ENCODE measurements at regions not wholly inside any gene's neighbourhood (a gene's known extent, or its start where the extent isn't known, plus 50 kb on each side); places are given as distances from the start of the nearest gene placed in this dataset.

DNA sequence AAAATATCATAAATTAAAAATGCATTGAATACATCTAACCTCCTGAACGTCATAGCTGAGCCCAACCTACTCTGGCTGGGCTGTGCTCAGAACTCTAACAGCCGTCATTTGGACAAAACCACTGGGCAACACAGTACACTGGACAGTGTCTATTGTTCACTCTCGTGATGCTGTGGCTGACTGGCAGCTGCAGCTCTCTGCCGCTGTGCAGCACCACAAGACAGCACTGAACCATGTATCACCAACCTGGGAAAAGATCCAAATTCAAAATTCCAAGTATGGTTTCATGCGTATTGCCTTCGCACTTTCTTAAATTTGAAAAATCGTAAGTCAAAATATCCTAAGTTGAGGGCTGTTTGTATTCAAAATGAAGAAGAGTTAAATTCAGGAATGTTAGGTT, 145.1 kb upstream of the CNTN4 start:
- TF ChIP-seq, protein P1, sequence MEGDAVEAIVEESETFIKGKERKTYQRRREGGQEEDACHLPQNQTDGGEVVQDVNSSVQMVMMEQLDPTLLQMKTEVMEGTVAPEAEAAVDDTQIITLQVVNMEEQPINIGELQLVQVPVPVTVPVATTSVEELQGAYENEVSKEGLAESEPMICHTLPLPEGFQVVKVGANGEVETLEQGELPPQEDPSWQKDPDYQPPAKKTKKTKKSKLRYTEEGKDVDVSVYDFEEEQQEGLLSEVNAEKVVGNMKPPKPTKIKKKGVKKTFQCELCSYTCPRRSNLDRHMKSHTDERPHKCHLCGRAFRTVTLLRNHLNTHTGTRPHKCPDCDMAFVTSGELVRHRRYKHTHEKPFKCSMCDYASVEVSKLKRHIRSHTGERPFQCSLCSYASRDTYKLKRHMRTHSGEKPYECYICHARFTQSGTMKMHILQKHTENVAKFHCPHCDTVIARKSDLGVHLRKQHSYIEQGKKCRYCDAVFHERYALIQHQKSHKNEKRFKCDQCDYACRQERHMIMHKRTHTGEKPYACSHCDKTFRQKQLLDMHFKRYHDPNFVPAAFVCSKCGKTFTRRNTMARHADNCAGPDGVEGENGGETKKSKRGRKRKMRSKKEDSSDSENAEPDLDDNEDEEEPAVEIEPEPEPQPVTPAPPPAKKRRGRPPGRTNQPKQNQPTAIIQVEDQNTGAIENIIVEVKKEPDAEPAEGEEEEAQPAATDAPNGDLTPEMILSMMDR (IDR thresholded peaks at IDR 0.05): no peak
- TF ChIP-seq POLR2A (IDR thresholded peaks at IDR 0.05): no peak
- TF ChIP-seq EP300 (IDR thresholded peaks at IDR 0.05): no peak
- TF ChIP-seq POLR2AphosphoS5 (IDR thresholded peaks at IDR 0.05): no peak

Measured in gastroesophageal sphincter (tissue), 3 donors.